Osteocyte (in vitro differentiated cells): ENCODE measurements at regions not wholly inside any gene's neighbourhood (a gene's known extent, or its start where the extent isn't known, plus 50 kb on each side); places are given as distances from the start of the nearest gene placed in this dataset.

Source experiments
- DNase-seq: peaks from one replicate; pipeline ENCODE4 v3.0.0; 2021; ENCODE audit warnings: mixed read lengths; ENCODE audit not compliant: unreplicated experiment; ENCODE audit errors: extremely low spot score
- H3K27ac Mint-ChIP-seq: one replicate; pipeline ENCODE4 v1.8.0; 2021; ENCODE audit warnings: mild to moderate bottlenecking, mixed read lengths; ENCODE audit not compliant: unreplicated experiment
- H3K27me3 Mint-ChIP-seq: one replicate; pipeline ENCODE4 v1.8.0; 2021; ENCODE audit warnings: mixed read lengths; ENCODE audit not compliant: unreplicated experiment
- H3K36me3 Mint-ChIP-seq: one replicate; pipeline ENCODE4 v1.8.0; 2021; ENCODE audit warnings: mixed read lengths; ENCODE audit not compliant: unreplicated experiment
- H3K4me1 Mint-ChIP-seq: one replicate; pipeline ENCODE4 v1.8.0; 2021; ENCODE audit warnings: mixed read lengths; ENCODE audit not compliant: unreplicated experiment
- H3K4me3 Mint-ChIP-seq: one replicate; pipeline ENCODE4 v1.8.0; 2021; ENCODE audit warnings: mild to moderate bottlenecking, moderate library complexity, mixed read lengths; ENCODE audit not compliant: unreplicated experiment
- H3K9me3 Mint-ChIP-seq: one replicate; pipeline ENCODE4 v1.8.0; 2021; ENCODE audit warnings: mixed read lengths; ENCODE audit not compliant: unreplicated experiment
- TF ChIP-seq, protein P1 (sequence below): fragments of 200-600 bp; sonication (generic); IDR thresholded peaks from 2 replicates; pipeline ENCODE4 v1.5.0; 2021; ENCODE audit warnings: antibody characterized with exemption, mild to moderate bottlenecking, moderate library complexity

- no peak overlapping the region for H3K27ac Mint-ChIP-seq
- no peaks in the 10 kb centered on the region for H3K4me1 Mint-ChIP-seq
- DNase-seq = no peak
- no peaks in the 10 kb centered on the region for H3K9me3 Mint-ChIP-seq
- TF ChIP-seq, protein P1, sequence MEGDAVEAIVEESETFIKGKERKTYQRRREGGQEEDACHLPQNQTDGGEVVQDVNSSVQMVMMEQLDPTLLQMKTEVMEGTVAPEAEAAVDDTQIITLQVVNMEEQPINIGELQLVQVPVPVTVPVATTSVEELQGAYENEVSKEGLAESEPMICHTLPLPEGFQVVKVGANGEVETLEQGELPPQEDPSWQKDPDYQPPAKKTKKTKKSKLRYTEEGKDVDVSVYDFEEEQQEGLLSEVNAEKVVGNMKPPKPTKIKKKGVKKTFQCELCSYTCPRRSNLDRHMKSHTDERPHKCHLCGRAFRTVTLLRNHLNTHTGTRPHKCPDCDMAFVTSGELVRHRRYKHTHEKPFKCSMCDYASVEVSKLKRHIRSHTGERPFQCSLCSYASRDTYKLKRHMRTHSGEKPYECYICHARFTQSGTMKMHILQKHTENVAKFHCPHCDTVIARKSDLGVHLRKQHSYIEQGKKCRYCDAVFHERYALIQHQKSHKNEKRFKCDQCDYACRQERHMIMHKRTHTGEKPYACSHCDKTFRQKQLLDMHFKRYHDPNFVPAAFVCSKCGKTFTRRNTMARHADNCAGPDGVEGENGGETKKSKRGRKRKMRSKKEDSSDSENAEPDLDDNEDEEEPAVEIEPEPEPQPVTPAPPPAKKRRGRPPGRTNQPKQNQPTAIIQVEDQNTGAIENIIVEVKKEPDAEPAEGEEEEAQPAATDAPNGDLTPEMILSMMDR = no peak
- no peak overlapping the region for H3K4me3 Mint-ChIP-seq
- H3K27me3 Mint-ChIP-seq = no peaks in the 10 kb centered on the region
- H3K36me3 Mint-ChIP-seq = no peaks in the 10 kb centered on the region
These were observed 276.9 kb upstream of the SKOR2 start for GRCh38 chr18:47528343-47528742.

- Mint-ChIP-seq H3K27ac (no peak overlapping the region), H3K4me1 (no peaks in the 10 kb centered on the region), H3K9me3 (no peaks in the 10 kb centered on the region), H3K4me3 (no peak overlapping the region), H3K27me3 (no peaks in the 10 kb centered on the region), H3K36me3 (no peaks in the 10 kb centered on the region)
- TF ChIP-seq, protein P1 = no peak
- no peak for DNase-seq
These were observed 274.7 kb upstream of the SKOR2 start for GRCh38 chr18:47526147-47526546.

DNA sequence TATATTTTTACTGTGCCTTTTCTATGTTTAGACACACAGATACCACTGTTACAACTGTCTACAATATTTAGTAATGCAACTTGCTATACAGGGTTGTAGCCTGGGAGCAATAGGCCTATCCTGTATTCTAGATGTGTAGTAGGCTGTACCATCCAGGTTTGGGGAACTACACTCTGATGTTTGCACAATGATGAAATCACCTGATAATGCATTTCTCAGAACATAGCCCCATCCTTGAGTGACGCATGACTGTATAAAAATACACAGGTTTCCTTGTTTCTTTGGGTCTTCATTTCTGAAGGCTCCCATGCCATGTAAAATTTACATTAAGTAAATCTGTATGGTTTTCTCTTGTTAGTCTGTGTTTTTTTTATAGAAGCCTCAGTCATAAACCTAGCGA lies 270.9 kb upstream of the SKOR2 start:
- no peaks in the 10 kb centered on the region for H3K4me1 Mint-ChIP-seq

DNA sequence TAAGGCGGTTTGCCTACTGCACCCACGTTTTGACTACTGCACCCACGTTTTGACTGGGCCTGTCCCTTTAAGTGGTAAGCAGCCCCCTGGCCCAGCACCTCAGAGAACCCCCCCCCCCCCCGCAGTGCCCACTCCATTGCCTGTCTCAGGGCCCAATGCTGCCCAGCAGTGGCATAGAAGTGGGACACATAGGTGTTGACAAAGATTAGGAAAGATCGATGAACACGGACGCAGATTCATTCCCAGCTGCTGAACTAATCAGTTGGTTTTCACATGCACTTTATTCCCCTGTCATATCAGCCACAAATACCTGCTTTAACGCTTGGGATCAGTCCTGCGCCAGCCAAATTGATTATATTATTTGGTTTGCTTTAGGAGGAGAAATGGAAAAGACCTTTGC lies 268.8 kb upstream of the SKOR2 start:
- H3K36me3 Mint-ChIP-seq = no peaks in the 10 kb centered on the region
- TF ChIP-seq, protein P1 = no peak
- H3K4me1 Mint-ChIP-seq = no peaks in the 10 kb centered on the region
- no peak for DNase-seq
- H3K4me3 Mint-ChIP-seq = no peak overlapping the region
- no peak overlapping the region for H3K27ac Mint-ChIP-seq
- H3K27me3 Mint-ChIP-seq = no peaks in the 10 kb centered on the region
- H3K9me3 Mint-ChIP-seq = no peaks in the 10 kb centered on the region

More for the DNA sequence above, 270.9 kb upstream of the SKOR2 start:
- TF ChIP-seq, protein P1 = no peak
- no peak for DNase-seq
- no peaks in the 10 kb centered on the region for H3K36me3 Mint-ChIP-seq
- H3K27ac Mint-ChIP-seq = no peak overlapping the region
- H3K4me3 Mint-ChIP-seq = no peak overlapping the region
- no peaks in the 10 kb centered on the region for H3K9me3 Mint-ChIP-seq
- H3K27me3 Mint-ChIP-seq = no peaks in the 10 kb centered on the region

DNA sequence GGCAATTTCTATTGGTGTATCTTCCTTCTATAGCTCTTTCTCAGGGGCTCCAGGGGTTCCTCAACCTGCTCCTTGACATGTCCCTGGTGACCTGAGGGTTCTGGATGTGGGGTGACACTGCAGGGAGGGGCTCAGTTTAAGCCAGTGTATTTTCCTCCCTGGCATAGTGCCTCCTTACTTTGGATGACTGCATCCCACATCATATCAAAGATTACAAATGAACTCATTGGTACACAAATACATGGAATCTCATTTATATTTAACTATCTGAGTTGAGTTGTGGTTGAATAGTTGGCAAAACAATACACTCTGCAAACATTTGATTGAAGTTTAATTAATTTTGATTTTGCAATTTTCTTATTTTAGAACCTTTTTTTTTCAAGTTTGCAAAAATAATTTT lies 268.2 kb upstream of the SKOR2 start:
- Mint-ChIP-seq H3K4me1 (no peaks in the 10 kb centered on the region), H3K9me3 (no peaks in the 10 kb centered on the region), H3K27ac (no peak overlapping the region), H3K27me3 (no peaks in the 10 kb centered on the region), H3K4me3 (no peak overlapping the region), H3K36me3 (no peaks in the 10 kb centered on the region)
- TF ChIP-seq, protein P1 = no peak
- no peak for DNase-seq
